Aorta (tissue), 5 donors: ENCODE measurements at regions not wholly inside any gene's neighbourhood (a gene's known extent, or its start where the extent isn't known, plus 50 kb on each side); places are given as distances from the start of the nearest gene placed in this dataset.

Source experiments
- ATAC-seq: fragments of 200-7000 bp; cut with Tn5 transposase; one replicate; pipeline ENCODE4 v1.9.1; 2022; ENCODE audit warnings: moderate library complexity; ENCODE audit not compliant: low FRiP score
- DNase-seq, 2 donors: peaks; one replicate each; pipeline ENCODE4 v3.0.0-alpha.2; 2020
- H3K27ac ChIP-seq, 2 donors: one replicate each; pipeline ENCODE4 v1.5.1; 2013; ENCODE audit warnings: low read length in 2 of 2, mild to moderate bottlenecking in 2 of 2, moderate library complexity in 2 of 2, control low read depth in 1 of 2, inconsistent platforms in 1 of 2, low read depth in 1 of 2
- H3K27me3 ChIP-seq, 2 donors: one replicate each; pipeline ENCODE4 v1.6.1; 2013; ENCODE audit warnings: control low read depth in 1 of 2, low read length in 1 of 2, mild to moderate bottlenecking in 1 of 2, moderate library complexity in 1 of 2; ENCODE audit not compliant: insufficient read depth in 2 of 2, control insufficient read depth in 1 of 2
- H3K36me3 ChIP-seq, 2 donors: one replicate each; pipeline ENCODE4 v1.6.1; 2013; ENCODE audit warnings: control low read depth in 1 of 2, low read length in 1 of 2, mild to moderate bottlenecking in 1 of 2; ENCODE audit not compliant: insufficient read depth in 2 of 2, control insufficient read depth in 1 of 2
- H3K4me1 ChIP-seq, 2 donors: one replicate each; pipeline ENCODE4 v1.6.1; 2013; ENCODE audit warnings: low read length in 2 of 2, control low read depth in 1 of 2, mild to moderate bottlenecking in 1 of 2, moderate library complexity in 1 of 2; ENCODE audit not compliant: insufficient read depth in 2 of 2, control insufficient read depth in 1 of 2
- H3K4me3 ChIP-seq, 2 donors: one replicate each; pipeline ENCODE4 v1.5.1; 2013; ENCODE audit warnings: low read length in 2 of 2, control low read depth in 1 of 2, mild to moderate bottlenecking in 1 of 2
- H3K9me3 ChIP-seq: one replicate; pipeline ENCODE4 v1.6.1; 2013; ENCODE audit warnings: mild to moderate bottlenecking, low read length; ENCODE audit not compliant: control insufficient read depth
- WGBS, 2 donors: extraction: QIAGEN DNeasy Blood & Tissue Kit; methylation state at CpG; one replicate each; pipeline ENCODE4 v1.1.7; 2013; 5-methylcytosine and 5-hydroxymethylcytosine counted together
- intact Hi-C, 2 donors: fragments of 100-400 bp; cut with DNase I; formaldehyde crosslinking; loops; one replicate each; pipeline versions ENCODE4 v1.14.2 to v1.15.0; 2022
- donor health status: healthy with polysubstance abuse.
- donor health status: Bipolar disorder and iron deficiency.
- donor health status: DM: no; HTN: no; CAD: no.
- donor health status: DM: no; HTN: no; CAD: no.
- donor health status: DM: yes; HTN: yes; CAD: no.

GRCh38 chr5:112635276-112635675 lies 102.4 kb upstream of the APC start:
- Histone ChIP-seq H3K4me1 (no peaks in the 10 kb centered on the region), H3K27ac (no peak overlapping the region), H3K4me3 (no peak overlapping the region), H3K27me3 (no peaks in the 10 kb centered on the region), H3K36me3 (no peaks in the 10 kb centered on the region), H3K9me3 (peaks cover 3% of the 10 kb centered on the region)
- intact Hi-C loops = no loop called here
- 71 to 73% methylated on average over 3 of the region's 3 CpGs for WGBS, 2 donors
- ATAC-seq (no peak), DNase-seq (no peak)

- ATAC-seq (peak; percentile 12), DNase-seq (no peak)
- intact Hi-C loops = no loop called here
- no peak overlapping the region for H3K4me3 ChIP-seq
- no peaks in the 10 kb centered on the region for H3K4me1 ChIP-seq
- H3K9me3 ChIP-seq = peaks cover 3% of the 10 kb centered on the region
- H3K27ac ChIP-seq = no peak overlapping the region
- 89 to 91% methylated on average over 1 of the region's 1 CpG for WGBS, 2 donors
- H3K36me3 ChIP-seq = no peaks in the 10 kb centered on the region
- no peaks in the 10 kb centered on the region for H3K27me3 ChIP-seq
Measured at GRCh38 chr5:112635771-112636731, 101.6 kb upstream of the APC start.

- no peak for DNase-seq
- intact Hi-C loops = no loop called here
- no peak overlapping the region for H3K4me3 ChIP-seq
- peaks cover 3% of the 10 kb centered on the region for H3K9me3 ChIP-seq
- H3K36me3 ChIP-seq = no peaks in the 10 kb centered on the region
- no peak for ATAC-seq
- whole genome bisulfite sequencing, 2 donors = 73 to 83% methylated on average over 2 of the region's 2 CpGs
- H3K4me1 ChIP-seq = no peaks in the 10 kb centered on the region
- no peaks in the 10 kb centered on the region for H3K27me3 ChIP-seq
- H3K27ac ChIP-seq = no peak overlapping the region
Measured at GRCh38 chr5:112636751-112637150, 100.9 kb upstream of the APC start.

GRCh38 chr5:112637343-112637742 lies 100.3 kb upstream of the APC start:
- no peaks in the 10 kb centered on the region for H3K4me1 ChIP-seq
- H3K4me3 ChIP-seq = no peak overlapping the region
- ATAC-seq (no peak), DNase-seq (no peak)
- H3K27me3 ChIP-seq = no peaks in the 10 kb centered on the region
- H3K36me3 ChIP-seq = no peaks in the 10 kb centered on the region
- intact Hi-C loops = no loop called here
- peaks cover 3% of the 10 kb centered on the region for H3K9me3 ChIP-seq
- H3K27ac ChIP-seq = no peak overlapping the region

GRCh38 chr5:112640546-112640945 lies 97.1 kb upstream of the APC start:
- ATAC-seq (no peak), DNase-seq (no peak)
- Histone ChIP-seq H3K4me3 (no peak overlapping the region), H3K27me3 (no peaks in the 10 kb centered on the region), H3K27ac (no peak overlapping the region), H3K9me3 (no peaks in the 10 kb centered on the region), H3K4me1 (no peaks in the 10 kb centered on the region), H3K36me3 (no peaks in the 10 kb centered on the region)
- WGBS, 2 donors = 95 to 100% methylated on average over 1 of the region's 1 CpG
- intact Hi-C loops = no loop called here

GRCh38 chr5:112641515-112642110 lies 96.1 kb upstream of the APC start:
- DNase-seq = no peak
- no peak overlapping the region for H3K4me3 ChIP-seq
- intact Hi-C loops = no loop called here
- no peak for ATAC-seq
- no peak overlapping the region for H3K27ac ChIP-seq
- no peaks in the 10 kb centered on the region for H3K9me3 ChIP-seq
- no peaks in the 10 kb centered on the region for H3K27me3 ChIP-seq
- H3K4me1 ChIP-seq = no peaks in the 10 kb centered on the region
- 92 to 94% methylated on average over 4 of the region's 4 CpGs for WGBS, 2 donors
- no peaks in the 10 kb centered on the region for H3K36me3 ChIP-seq

GRCh38 chr5:112642885-112643284 lies 94.8 kb upstream of the APC start:
- H3K4me3 ChIP-seq = no peak overlapping the region
- no peaks in the 10 kb centered on the region for H3K9me3 ChIP-seq
- H3K27me3 ChIP-seq = no peaks in the 10 kb centered on the region
- intact Hi-C loops = no loop called here
- no peak for DNase-seq
- no peak overlapping the region for H3K27ac ChIP-seq
- H3K36me3 ChIP-seq = no peaks in the 10 kb centered on the region
- ATAC-seq = no peak
- no peaks in the 10 kb centered on the region for H3K4me1 ChIP-seq

GRCh38 chr5:112643339-112643971 lies 94.2 kb upstream of the APC start:
- Histone ChIP-seq H3K27me3 (no peaks in the 10 kb centered on the region), H3K27ac (no peak overlapping the region), H3K4me1 (no peaks in the 10 kb centered on the region), H3K4me3 (no peak overlapping the region), H3K36me3 (no peaks in the 10 kb centered on the region), H3K9me3 (no peaks in the 10 kb centered on the region)
- no peak for DNase-seq
- no peak for ATAC-seq
- intact Hi-C loops = no loop called here
- 52 to 57% methylated on average over 4 of the region's 4 CpGs for WGBS, 2 donors
